ENCODE measurements at regions not wholly inside any gene's neighbourhood (a gene's known extent, or its start where the extent isn't known, plus 50 kb on each side); places are given as distances from the start of the nearest gene placed in this dataset.
"Not testable (repeated sequence)": the region's sequence is repeated elsewhere in the genome, so short reads cannot be mapped to it uniquely, and the experiment has no call there.

DNA sequence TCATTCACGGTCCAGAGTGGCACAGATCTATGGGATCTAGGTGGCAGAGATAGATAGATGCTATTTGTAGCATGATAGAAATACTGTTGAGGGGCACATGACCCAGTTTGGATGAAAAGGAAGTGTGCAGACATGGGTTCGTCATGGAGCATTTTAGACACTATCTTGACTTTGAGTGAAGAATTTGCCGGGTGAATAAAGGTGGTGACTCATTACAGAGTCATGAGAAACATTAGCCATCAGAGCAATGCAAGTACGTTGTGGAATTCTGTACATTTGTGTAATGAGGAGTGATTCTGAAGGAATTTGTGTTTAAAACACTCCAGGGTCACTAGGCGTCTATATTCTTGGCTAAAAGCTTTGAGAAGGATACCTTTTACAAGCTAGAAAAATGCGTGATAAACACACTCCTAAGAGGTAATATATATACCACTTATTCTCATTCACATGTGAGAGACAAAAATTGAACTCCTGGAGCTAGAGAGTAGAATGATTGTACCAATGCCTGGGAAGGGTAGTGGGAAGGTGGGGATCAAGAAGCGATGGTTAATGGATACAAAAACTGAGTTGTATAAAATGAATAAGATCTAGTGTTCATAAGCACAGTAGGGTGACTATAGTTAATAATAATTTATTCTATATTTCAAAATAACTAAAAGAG, 593.7 kb upstream of the LUZP2 start:
- TF ChIP-seq ZFX (IDR thresholded peaks at IDR 0.05) = no peak
- no peak overlapping the region for H3K27ac ChIP-seq

- TF ChIP-seq ZFX (IDR thresholded peaks at IDR 0.05) = no peak
- TF ChIP-seq, protein P1, sequence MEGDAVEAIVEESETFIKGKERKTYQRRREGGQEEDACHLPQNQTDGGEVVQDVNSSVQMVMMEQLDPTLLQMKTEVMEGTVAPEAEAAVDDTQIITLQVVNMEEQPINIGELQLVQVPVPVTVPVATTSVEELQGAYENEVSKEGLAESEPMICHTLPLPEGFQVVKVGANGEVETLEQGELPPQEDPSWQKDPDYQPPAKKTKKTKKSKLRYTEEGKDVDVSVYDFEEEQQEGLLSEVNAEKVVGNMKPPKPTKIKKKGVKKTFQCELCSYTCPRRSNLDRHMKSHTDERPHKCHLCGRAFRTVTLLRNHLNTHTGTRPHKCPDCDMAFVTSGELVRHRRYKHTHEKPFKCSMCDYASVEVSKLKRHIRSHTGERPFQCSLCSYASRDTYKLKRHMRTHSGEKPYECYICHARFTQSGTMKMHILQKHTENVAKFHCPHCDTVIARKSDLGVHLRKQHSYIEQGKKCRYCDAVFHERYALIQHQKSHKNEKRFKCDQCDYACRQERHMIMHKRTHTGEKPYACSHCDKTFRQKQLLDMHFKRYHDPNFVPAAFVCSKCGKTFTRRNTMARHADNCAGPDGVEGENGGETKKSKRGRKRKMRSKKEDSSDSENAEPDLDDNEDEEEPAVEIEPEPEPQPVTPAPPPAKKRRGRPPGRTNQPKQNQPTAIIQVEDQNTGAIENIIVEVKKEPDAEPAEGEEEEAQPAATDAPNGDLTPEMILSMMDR (conservative IDR thresholded peaks at IDR 0.05) = no peak
- H3K27ac ChIP-seq = no peak overlapping the region; the same call in 1 of the 2 replicates
These were observed 577.4 kb upstream of the LUZP2 start for GRCh38 chr11:23919455-23919854.

DNA sequence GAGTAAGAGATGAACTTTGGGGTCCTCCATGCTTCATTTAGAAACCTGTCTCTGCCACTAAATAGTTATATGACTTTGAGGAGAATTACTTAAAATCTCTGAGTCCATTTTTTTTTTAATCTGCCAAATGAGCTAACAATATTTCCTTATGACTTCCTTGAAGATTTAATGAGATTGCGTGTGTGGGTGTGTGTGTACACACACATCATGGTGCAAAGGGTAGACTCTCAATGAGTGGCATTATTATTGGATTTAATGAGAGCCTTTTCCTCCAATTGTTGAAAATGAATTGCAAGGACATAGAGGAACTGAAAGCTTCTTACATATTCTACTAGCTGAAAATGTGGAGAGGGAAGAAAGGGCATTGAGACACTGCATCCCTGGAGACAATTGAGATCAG, 573.5 kb upstream of the LUZP2 start:
- no peak overlapping the region for H3K27ac ChIP-seq
- no peak for TF ChIP-seq ZFX (IDR thresholded peaks at IDR 0.05)
- TF ChIP-seq, protein P1 (conservative IDR thresholded peaks at IDR 0.05) = no peak

GRCh38 chr11:23924226-23924625, 572.6 kb upstream of the LUZP2 start:
- no peak overlapping the region for H3K27ac ChIP-seq
- TF ChIP-seq, protein P1 (conservative IDR thresholded peaks at IDR 0.05) = no peak
- no peak for TF ChIP-seq ZFX (IDR thresholded peaks at IDR 0.05)

DNA sequence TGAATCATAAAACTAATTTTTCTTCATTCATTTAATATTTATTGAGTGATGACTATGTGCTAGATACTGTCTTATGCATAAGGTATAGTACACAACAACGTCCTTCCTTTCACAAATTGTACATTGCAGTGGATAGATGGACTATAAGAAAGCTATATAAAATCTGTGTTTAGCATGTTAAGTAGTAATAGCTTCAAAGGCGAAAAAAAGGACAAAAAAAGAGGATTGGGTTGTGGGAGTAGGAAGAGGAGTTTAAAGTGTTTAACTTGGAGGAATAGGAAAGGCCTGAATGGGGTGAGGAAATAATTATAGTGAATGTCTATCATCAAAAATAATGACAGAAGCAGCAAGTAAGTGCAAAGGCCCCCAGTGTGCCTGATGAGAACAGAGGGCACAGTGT, 565.4 kb upstream of the LUZP2 start:
- no peak overlapping the region for H3K27ac ChIP-seq
- TF ChIP-seq, protein P1 (conservative IDR thresholded peaks at IDR 0.05) = no peak
- no peak for TF ChIP-seq ZFX (IDR thresholded peaks at IDR 0.05)

DNA sequence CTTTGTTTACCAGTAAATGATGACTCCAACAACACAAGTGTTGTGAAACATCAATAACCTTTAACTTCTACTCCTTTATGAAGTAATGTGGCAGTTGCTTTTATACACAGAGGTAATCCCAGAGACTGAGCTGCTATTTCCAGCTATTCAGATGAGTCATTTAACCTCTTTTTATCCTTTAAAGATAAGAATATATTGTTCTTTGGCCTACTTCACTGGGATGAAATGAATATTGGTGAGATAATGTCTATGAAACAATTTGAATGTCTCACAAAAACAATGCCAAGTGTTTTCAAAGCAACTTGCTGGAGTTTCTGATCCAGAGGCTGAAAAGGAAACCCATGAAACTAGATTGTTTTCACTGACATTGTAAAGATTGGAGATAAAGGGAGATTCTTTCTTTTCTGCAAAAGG, 564.4 kb upstream of the LUZP2 start:
- TF ChIP-seq, protein P1 (conservative IDR thresholded peaks at IDR 0.05) = no peak
- no peak for TF ChIP-seq ZFX (IDR thresholded peaks at IDR 0.05)

DNA sequence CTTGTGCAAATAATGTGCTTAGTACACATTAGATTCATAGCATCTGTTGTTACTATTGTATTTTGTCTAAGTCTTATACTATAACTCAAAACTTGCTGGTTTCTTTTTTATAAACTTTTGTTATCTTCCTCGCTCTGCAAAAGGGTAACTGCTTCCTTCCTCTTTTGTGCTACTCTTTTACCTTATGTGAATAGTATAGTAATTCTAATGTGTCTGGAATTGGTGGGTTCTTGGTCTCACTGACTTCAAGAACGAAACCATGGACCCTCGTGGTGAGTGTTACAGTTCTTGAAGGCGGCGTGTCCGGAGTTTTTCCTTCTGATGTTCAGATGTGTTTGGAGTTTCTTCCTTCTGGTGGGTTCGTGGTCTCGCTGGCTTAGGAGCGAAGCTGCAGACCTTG, 563.1 kb upstream of the LUZP2 start:
- H3K27ac ChIP-seq = no peak overlapping the region
- no peak for TF ChIP-seq ZFX (IDR thresholded peaks at IDR 0.05)
- TF ChIP-seq, protein P1 (conservative IDR thresholded peaks at IDR 0.05) = no peak

More for the DNA sequence above, 564.4 kb upstream of the LUZP2 start:
- H3K27ac ChIP-seq = no peak overlapping the region

DNA sequence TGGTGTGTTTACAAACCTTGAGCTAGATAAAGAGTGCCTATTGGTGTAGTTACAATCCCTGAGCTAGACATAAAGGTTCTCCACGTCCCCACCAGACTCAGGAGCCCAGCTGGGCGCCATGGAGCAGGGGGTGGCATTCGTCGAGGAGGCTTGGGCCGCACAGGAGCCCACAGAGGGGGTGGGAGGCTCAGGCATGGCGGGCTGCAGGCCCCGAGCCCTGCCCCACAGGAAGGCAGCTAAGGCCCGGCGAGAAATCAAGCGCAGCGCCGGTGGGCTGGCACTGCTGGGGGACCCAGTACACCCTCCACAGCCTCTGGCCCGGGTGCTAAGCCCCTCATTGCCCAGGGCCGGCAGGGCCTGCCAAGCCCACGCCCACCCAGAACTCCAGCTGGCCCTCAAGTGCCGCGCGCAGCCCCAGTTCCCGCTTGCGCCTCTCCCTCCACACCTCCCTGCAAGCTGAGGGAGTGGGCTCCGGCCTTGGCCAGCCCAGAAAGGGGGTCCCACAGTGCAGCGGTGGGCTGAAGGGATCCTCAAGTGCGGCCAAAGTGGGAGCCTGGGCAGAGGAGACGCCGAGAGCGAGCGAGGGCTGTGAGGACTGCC, 562.1 kb upstream of the LUZP2 start:
- H3K27ac ChIP-seq = not testable (repeated sequence)

GRCh38 chr11:23942117-23942815, 554.6 kb upstream of the LUZP2 start:
- H3K27ac ChIP-seq = not testable (repeated sequence)

Measured in C4-2B (cell line).